ENCODE measurements at regions not wholly inside any gene's neighbourhood (a gene's known extent, or its start where the extent isn't known, plus 50 kb on each side); places are given as distances from the start of the nearest gene placed in this dataset.

- H3K36me3 ChIP-seq (ENCODE audit: control insufficient read depth, insufficient read depth, low read length), result no peaks in the 10 kb centered on the region
- H2AFZ ChIP-seq (ENCODE audit: low read length), result no peak overlapping the region
- H3K27me3 ChIP-seq (ENCODE audit: control insufficient read depth, insufficient read depth, low read length), result no peaks in the 10 kb centered on the region
- H4K20me1 ChIP-seq (ENCODE audit: control insufficient read depth, extremely low read depth, insufficient read depth, low read length), result no peaks in the 10 kb centered on the region
- no peak overlapping the region for H3K9ac ChIP-seq (ENCODE audit: insufficient read depth, low read length)
- H3K4me3 ChIP-seq (replicated peaks in 1 of 4; ENCODE audit: control extremely low read depth in 1 of 4, insufficient read depth in 1 of 4, low read depth in 3 of 4, low read length in 4 of 4), result no peak overlapping the region
- H3K4me2 ChIP-seq (ENCODE audit: extremely low read depth, insufficient read depth, low read length), result no peak overlapping the region
- DNase-seq (ENCODE audit: low read depth in 2 of 2), result no peak
- TF ChIP-seq, protein P1, sequence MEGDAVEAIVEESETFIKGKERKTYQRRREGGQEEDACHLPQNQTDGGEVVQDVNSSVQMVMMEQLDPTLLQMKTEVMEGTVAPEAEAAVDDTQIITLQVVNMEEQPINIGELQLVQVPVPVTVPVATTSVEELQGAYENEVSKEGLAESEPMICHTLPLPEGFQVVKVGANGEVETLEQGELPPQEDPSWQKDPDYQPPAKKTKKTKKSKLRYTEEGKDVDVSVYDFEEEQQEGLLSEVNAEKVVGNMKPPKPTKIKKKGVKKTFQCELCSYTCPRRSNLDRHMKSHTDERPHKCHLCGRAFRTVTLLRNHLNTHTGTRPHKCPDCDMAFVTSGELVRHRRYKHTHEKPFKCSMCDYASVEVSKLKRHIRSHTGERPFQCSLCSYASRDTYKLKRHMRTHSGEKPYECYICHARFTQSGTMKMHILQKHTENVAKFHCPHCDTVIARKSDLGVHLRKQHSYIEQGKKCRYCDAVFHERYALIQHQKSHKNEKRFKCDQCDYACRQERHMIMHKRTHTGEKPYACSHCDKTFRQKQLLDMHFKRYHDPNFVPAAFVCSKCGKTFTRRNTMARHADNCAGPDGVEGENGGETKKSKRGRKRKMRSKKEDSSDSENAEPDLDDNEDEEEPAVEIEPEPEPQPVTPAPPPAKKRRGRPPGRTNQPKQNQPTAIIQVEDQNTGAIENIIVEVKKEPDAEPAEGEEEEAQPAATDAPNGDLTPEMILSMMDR (conservative IDR thresholded peaks at IDR 0.05 in 1 of 2, IDR thresholded peaks at IDR 0.05 in 1 of 2; ENCODE audit: low read depth in 1 of 2, low read length in 2 of 2), result no peak
- TF ChIP-seq EZH2 (IDR thresholded peaks at IDR 0.05; ENCODE audit: low read length, missing control alignments), result no peak
- H3K4me1 ChIP-seq (ENCODE audit: control insufficient read depth, extremely low read depth, insufficient read depth, low read length), result no peaks in the 10 kb centered on the region
- H3K9me3 ChIP-seq (ENCODE audit: control insufficient read depth, insufficient read depth, low read depth, low read length), result no peaks in the 10 kb centered on the region
- no peaks in the 10 kb centered on the region for H3K79me2 ChIP-seq (ENCODE audit: control insufficient read depth, insufficient read depth, low read length)
- H3K27ac ChIP-seq (ENCODE audit: insufficient read depth, low read length), result no peak overlapping the region
Observed at GRCh38 chr6:135703007-135703406, 148.5 kb upstream of the PDE7B start.

GRCh38 chr6:135703621-135704020 lies 147.9 kb upstream of the PDE7B start:
- no peak overlapping the region for H2AFZ ChIP-seq (ENCODE audit: low read length)
- H3K36me3 ChIP-seq (ENCODE audit: control insufficient read depth, insufficient read depth, low read length), result no peaks in the 10 kb centered on the region
- H3K9ac ChIP-seq (ENCODE audit: insufficient read depth, low read length), result no peak overlapping the region
- no peak overlapping the region for H3K4me3 ChIP-seq (replicated peaks in 1 of 4; ENCODE audit: control extremely low read depth in 1 of 4, insufficient read depth in 1 of 4, low read depth in 3 of 4, low read length in 4 of 4)
- no peak for DNase-seq (ENCODE audit: low read depth in 2 of 2)
- H3K27me3 ChIP-seq (ENCODE audit: control insufficient read depth, insufficient read depth, low read length), result no peaks in the 10 kb centered on the region
- H3K4me1 ChIP-seq (ENCODE audit: control insufficient read depth, extremely low read depth, insufficient read depth, low read length), result no peaks in the 10 kb centered on the region
- TF ChIP-seq, protein P1 (conservative IDR thresholded peaks at IDR 0.05 in 1 of 2, IDR thresholded peaks at IDR 0.05 in 1 of 2; ENCODE audit: low read depth in 1 of 2, low read length in 2 of 2), result no peak
- no peak for TF ChIP-seq EZH2 (IDR thresholded peaks at IDR 0.05; ENCODE audit: low read length, missing control alignments)
- H3K79me2 ChIP-seq (ENCODE audit: control insufficient read depth, insufficient read depth, low read length), result no peaks in the 10 kb centered on the region
- no peaks in the 10 kb centered on the region for H3K9me3 ChIP-seq (ENCODE audit: control insufficient read depth, insufficient read depth, low read depth, low read length)
- H3K27ac ChIP-seq (ENCODE audit: insufficient read depth, low read length), result no peak overlapping the region
- no peaks in the 10 kb centered on the region for H4K20me1 ChIP-seq (ENCODE audit: control insufficient read depth, extremely low read depth, insufficient read depth, low read length)
- H3K4me2 ChIP-seq (ENCODE audit: extremely low read depth, insufficient read depth, low read length), result no peak overlapping the region

DNA sequence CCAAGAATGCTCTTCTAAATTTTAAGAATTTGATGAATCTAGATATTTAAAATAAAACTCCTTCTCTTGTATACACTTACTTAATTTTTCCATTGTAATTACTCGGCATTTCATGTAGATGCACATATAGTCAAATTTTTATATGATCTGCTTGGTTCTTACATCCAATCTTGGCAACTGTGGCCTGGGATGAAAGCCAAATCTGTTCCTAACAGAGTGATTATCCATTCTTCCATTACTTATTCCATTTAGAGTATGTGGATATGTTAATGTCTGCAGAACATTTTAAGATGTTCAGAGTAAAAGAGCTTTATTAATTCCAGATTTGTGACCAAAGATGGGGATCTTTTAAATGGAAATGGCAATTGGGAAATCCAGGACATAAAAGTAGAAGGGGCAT lies 144.1 kb upstream of the PDE7B start:
- DNase-seq (ENCODE audit: low read depth in 2 of 2), result no peak
- Histone ChIP-seq H3K9me3 (ENCODE audit: control insufficient read depth, insufficient read depth, low read depth, low read length) (no peaks in the 10 kb centered on the region), H3K9ac (ENCODE audit: insufficient read depth, low read length) (no peak overlapping the region), H3K4me2 (ENCODE audit: extremely low read depth, insufficient read depth, low read length) (no peak overlapping the region), H3K4me3 (replicated peaks in 1 of 4; ENCODE audit: control extremely low read depth in 1 of 4, insufficient read depth in 1 of 4, low read depth in 3 of 4, low read length in 4 of 4) (no peak overlapping the region), H2AFZ (ENCODE audit: low read length) (no peak overlapping the region), H3K27me3 (ENCODE audit: control insufficient read depth, insufficient read depth, low read length) (no peaks in the 10 kb centered on the region), H3K79me2 (ENCODE audit: control insufficient read depth, insufficient read depth, low read length) (no peaks in the 10 kb centered on the region), H3K4me1 (ENCODE audit: control insufficient read depth, extremely low read depth, insufficient read depth, low read length) (no peaks in the 10 kb centered on the region), H3K36me3 (ENCODE audit: control insufficient read depth, insufficient read depth, low read length) (no peaks in the 10 kb centered on the region), H4K20me1 (ENCODE audit: control insufficient read depth, extremely low read depth, insufficient read depth, low read length) (no peaks in the 10 kb centered on the region), H3K27ac (ENCODE audit: insufficient read depth, low read length) (no peak overlapping the region)
- TF ChIP-seq EZH2 (IDR thresholded peaks at IDR 0.05; ENCODE audit: low read length, missing control alignments), result no peak
- TF ChIP-seq, protein P1 (conservative IDR thresholded peaks at IDR 0.05 in 1 of 2, IDR thresholded peaks at IDR 0.05 in 1 of 2; ENCODE audit: low read depth in 1 of 2, low read length in 2 of 2), result no peak
